Ishikawa (cell line): ENCODE measurements at regions not wholly inside any gene's neighbourhood (a gene's known extent, or its start where the extent isn't known, plus 50 kb on each side); places are given as distances from the start of the nearest gene placed in this dataset.

ENCODE experiments used
- CEBPB ChIP-seq: IDR thresholded peaks from 2 replicates; pipeline ENCODE4 v1.6.1; 2012
- CREB1 ChIP-seq: IDR thresholded peaks from 2 replicates; pipeline ENCODE4 v1.6.1; 2012; ENCODE audit warnings: low read depth
- EGR1 ChIP-seq: IDR thresholded peaks from 2 replicates; pipeline ENCODE4 v1.6.1; 2012
- EP300 ChIP-seq: IDR thresholded peaks from 2 replicates; pipeline ENCODE4 v1.6.1; 2012; ENCODE audit warnings: borderline replicate concordance
- FOXM1 ChIP-seq: IDR thresholded peaks from 2 replicates; pipeline ENCODE4 v1.6.1; 2012; ENCODE audit warnings: low read depth, borderline replicate concordance
- NFIC ChIP-seq: IDR thresholded peaks from 2 replicates; pipeline ENCODE4 v1.6.1; 2012
- RAD21 ChIP-seq: IDR thresholded peaks from 2 replicates; pipeline ENCODE4 v1.6.1; 2012; ENCODE audit warnings: low read depth
- TAF1 ChIP-seq: IDR thresholded peaks from 2 replicates; pipeline ENCODE4 v1.6.1; 2012; ENCODE audit warnings: low read depth, mild to moderate bottlenecking
- TCF12 ChIP-seq: IDR thresholded peaks from 2 replicates; pipeline ENCODE4 v1.6.1; 2012; ENCODE audit warnings: low read depth
- TEAD4 ChIP-seq: IDR thresholded peaks from 2 replicates; pipeline ENCODE4 v1.6.1; 2012
- YY1 ChIP-seq: IDR thresholded peaks from 2 replicates; pipeline ENCODE4 v1.6.1; 2012; ENCODE audit warnings: low read depth
- ZBTB7A ChIP-seq: IDR thresholded peaks from 2 replicates; pipeline ENCODE4 v1.6.1; 2012; ENCODE audit warnings: low read depth
- TF ChIP-seq, protein P1 (sequence below): IDR thresholded peaks from 2 replicates; pipeline ENCODE4 v1.6.1; 2012
- TF ChIP-seq, protein P2 (sequence below): IDR thresholded peaks from 2 replicates; pipeline ENCODE4 v1.6.1; 2012
- TF ChIP-seq, protein P3 (sequence below): IDR thresholded peaks from 2 replicates; pipeline ENCODE4 v1.6.1; 2012; ENCODE audit warnings: low read depth, mild to moderate bottlenecking

GRCh38 chr12:82130762-82131161 lies 227.4 kb downstream of the CCDC59 start:
- no peak for TF ChIP-seq CREB1
- TF ChIP-seq, protein P1, sequence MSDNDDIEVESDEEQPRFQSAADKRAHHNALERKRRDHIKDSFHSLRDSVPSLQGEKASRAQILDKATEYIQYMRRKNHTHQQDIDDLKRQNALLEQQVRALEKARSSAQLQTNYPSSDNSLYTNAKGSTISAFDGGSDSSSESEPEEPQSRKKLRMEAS, result no peak
- no peak for TF ChIP-seq RAD21
- TF ChIP-seq, protein P2, sequence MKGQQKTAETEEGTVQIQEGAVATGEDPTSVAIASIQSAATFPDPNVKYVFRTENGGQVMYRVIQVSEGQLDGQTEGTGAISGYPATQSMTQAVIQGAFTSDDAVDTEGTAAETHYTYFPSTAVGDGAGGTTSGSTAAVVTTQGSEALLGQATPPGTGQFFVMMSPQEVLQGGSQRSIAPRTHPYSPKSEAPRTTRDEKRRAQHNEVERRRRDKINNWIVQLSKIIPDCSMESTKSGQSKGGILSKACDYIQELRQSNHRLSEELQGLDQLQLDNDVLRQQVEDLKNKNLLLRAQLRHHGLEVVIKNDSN, result no peak
- no peak for TF ChIP-seq TEAD4

- no peak for TF ChIP-seq FOXM1
- TF ChIP-seq, protein P2, result no peak
- TF ChIP-seq EGR1, result no peak
Measured at GRCh38 chr12:82124711-82125380, 233.3 kb downstream of the CCDC59 start.

- TF ChIP-seq CEBPB, result no peak
- no peak for TF ChIP-seq TEAD4
- no peak for TF ChIP-seq TCF12
- no peak for TF ChIP-seq EP300
- no peak for TF ChIP-seq TAF1
- TF ChIP-seq, protein P1, result no peak
- TF ChIP-seq, protein P2, result no peak
- no peak for TF ChIP-seq FOXM1
- no peak for TF ChIP-seq RAD21
- TF ChIP-seq NFIC, result no peak
- no peak for TF ChIP-seq EGR1
- no peak for TF ChIP-seq ZBTB7A
- TF ChIP-seq, protein P3, sequence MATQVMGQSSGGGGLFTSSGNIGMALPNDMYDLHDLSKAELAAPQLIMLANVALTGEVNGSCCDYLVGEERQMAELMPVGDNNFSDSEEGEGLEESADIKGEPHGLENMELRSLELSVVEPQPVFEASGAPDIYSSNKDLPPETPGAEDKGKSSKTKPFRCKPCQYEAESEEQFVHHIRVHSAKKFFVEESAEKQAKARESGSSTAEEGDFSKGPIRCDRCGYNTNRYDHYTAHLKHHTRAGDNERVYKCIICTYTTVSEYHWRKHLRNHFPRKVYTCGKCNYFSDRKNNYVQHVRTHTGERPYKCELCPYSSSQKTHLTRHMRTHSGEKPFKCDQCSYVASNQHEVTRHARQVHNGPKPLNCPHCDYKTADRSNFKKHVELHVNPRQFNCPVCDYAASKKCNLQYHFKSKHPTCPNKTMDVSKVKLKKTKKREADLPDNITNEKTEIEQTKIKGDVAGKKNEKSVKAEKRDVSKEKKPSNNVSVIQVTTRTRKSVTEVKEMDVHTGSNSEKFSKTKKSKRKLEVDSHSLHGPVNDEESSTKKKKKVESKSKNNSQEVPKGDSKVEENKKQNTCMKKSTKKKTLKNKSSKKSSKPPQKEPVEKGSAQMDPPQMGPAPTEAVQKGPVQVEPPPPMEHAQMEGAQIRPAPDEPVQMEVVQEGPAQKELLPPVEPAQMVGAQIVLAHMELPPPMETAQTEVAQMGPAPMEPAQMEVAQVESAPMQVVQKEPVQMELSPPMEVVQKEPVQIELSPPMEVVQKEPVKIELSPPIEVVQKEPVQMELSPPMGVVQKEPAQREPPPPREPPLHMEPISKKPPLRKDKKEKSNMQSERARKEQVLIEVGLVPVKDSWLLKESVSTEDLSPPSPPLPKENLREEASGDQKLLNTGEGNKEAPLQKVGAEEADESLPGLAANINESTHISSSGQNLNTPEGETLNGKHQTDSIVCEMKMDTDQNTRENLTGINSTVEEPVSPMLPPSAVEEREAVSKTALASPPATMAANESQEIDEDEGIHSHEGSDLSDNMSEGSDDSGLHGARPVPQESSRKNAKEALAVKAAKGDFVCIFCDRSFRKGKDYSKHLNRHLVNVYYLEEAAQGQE, result no peak
- TF ChIP-seq CREB1, result no peak
- TF ChIP-seq YY1, result no peak
Measured at GRCh38 chr12:82121545-82121944, 236.6 kb downstream of the CCDC59 start.

- TF ChIP-seq, protein P3, result no peak
- TF ChIP-seq EP300, result no peak
- TF ChIP-seq TCF12, result no peak
- TF ChIP-seq, protein P1, result no peak
- TF ChIP-seq, protein P2, result no peak
- no peak for TF ChIP-seq TEAD4
- no peak for TF ChIP-seq ZBTB7A
- no peak for TF ChIP-seq YY1
- no peak for TF ChIP-seq FOXM1
- no peak for TF ChIP-seq CREB1
- TF ChIP-seq EGR1, result no peak
- TF ChIP-seq TAF1, result no peak
- no peak for TF ChIP-seq CEBPB
- no peak for TF ChIP-seq RAD21
Measured at GRCh38 chr12:82120901-82121300, 237.3 kb downstream of the CCDC59 start.

- TF ChIP-seq CEBPB (no peak), ZBTB7A (no peak), TEAD4 (no peak), TAF1 (no peak), FOXM1 (no peak), EGR1 (no peak), RAD21 (no peak), NFIC (no peak), YY1 (no peak), TCF12 (no peak)
- TF ChIP-seq, protein P2, result no peak
- TF ChIP-seq, protein P1, result no peak
- TF ChIP-seq, protein P3, result no peak
Measured at GRCh38 chr12:82109243-82109642, 248.9 kb downstream of the CCDC59 start.
